OCI-LY7 (cell line): ENCODE measurements at regions not wholly inside any gene's neighbourhood (a gene's known extent, or its start where the extent isn't known, plus 50 kb on each side); places are given as distances from the start of the nearest gene placed in this dataset.

Source experiments
- BruUV-seq: library from RNA; stranded (reverse); fragments of 400-500 nt; replicated peaks from 2 replicates; lab custom pipeline; 2021; lab: Mats Ljungman, UMichigan
- CTCF ChIA-PET: fragments of 300-600 bp; sonication (Branson Sonifier 250); formaldehyde crosslinking; loops from one replicate; lab custom pipeline; 2022; ENCODE audit warnings: antibody characterized with exemption; ENCODE audit not compliant: unreplicated experiment; lab: Charles Lee
- POLR2A ChIA-PET: fragments of 300-600 bp; sonication (Branson Sonifier 250); formaldehyde crosslinking; loops from one replicate; lab custom pipeline; 2022; ENCODE audit warnings: antibody characterized with exemption; lab: Charles Lee
- DNase-seq: peaks from one replicate; pipeline ENCODE4 v3.0.0-alpha.2; 2015; ENCODE audit warnings: low spot score
- H2AFZ ChIP-seq: fragments of 200-600 bp; sonication (generic), shearing (Covaris generic); 2 replicates; pipeline ENCODE4 v1.6.1; 2014; ENCODE audit warnings: mild to moderate bottlenecking, antibody characterized with exemption, low read length, moderate library complexity
- H3K27ac ChIP-seq: fragments of 200-600 bp; sonication (generic); 2 replicates; pipeline ENCODE4 v1.5.1; 2014; ENCODE audit warnings: mixed run types, low read depth, mild to moderate bottlenecking, moderate library complexity, low read length, inconsistent platforms; ENCODE audit not compliant: poor library complexity, severe bottlenecking
- H3K36me3 ChIP-seq: fragments of 200-600 bp; sonication (generic); 2 replicates; pipeline ENCODE4 v1.6.1; 2014; ENCODE audit warnings: mild to moderate bottlenecking, antibody characterized with exemption, low read length, moderate library complexity, mixed read lengths; ENCODE audit not compliant: insufficient read depth
- H3K4me1 ChIP-seq: fragments of 200-600 bp; sonication (generic); 2 replicates; pipeline ENCODE4 v1.5.1; 2014; ENCODE audit warnings: mild to moderate bottlenecking, low read length; ENCODE audit not compliant: insufficient read depth, poor library complexity, severe bottlenecking
- H3K4me2 ChIP-seq: fragments of 200-600 bp; sonication (generic); 2 replicates; pipeline ENCODE4 v1.6.1; 2014; ENCODE audit warnings: mild to moderate bottlenecking, low read length
- H3K4me3 ChIP-seq: fragments of 200-600 bp; sonication (generic); 2 replicates; pipeline ENCODE4 v1.5.1; 2014; ENCODE audit warnings: mild to moderate bottlenecking, low read depth, low read length; ENCODE audit not compliant: poor library complexity, severe bottlenecking
- H3K79me2 ChIP-seq: fragments of 200-600 bp; sonication (generic); 2 replicates; pipeline ENCODE4 v1.6.1; 2016; ENCODE audit warnings: low read depth, mild to moderate bottlenecking, low read length, moderate library complexity, mixed read lengths; ENCODE audit not compliant: insufficient read depth
- H3K9me2 ChIP-seq: fragments of 200-600 bp; sonication (generic); 2 replicates; pipeline ENCODE4 v1.6.1; 2016; ENCODE audit warnings: mild to moderate bottlenecking, low read length, mixed read lengths; ENCODE audit not compliant: insufficient read depth
- H3K9me3 ChIP-seq: fragments of 200-600 bp; sonication (generic); 2 replicates; pipeline ENCODE4 v1.6.1; 2014; ENCODE audit warnings: mild to moderate bottlenecking, mixed run types, low read length, mixed read lengths
- H4K20me1 ChIP-seq: fragments of 200-600 bp; sonication (generic); 2 replicates; pipeline ENCODE4 v1.6.1; 2014; ENCODE audit warnings: mild to moderate bottlenecking, antibody characterized with exemption, low read length, moderate library complexity, mixed read lengths; ENCODE audit not compliant: insufficient read depth
- EZH2phosphoT487 ChIP-seq: fragments of 200-600 bp; sonication (generic); IDR thresholded peaks from 2 replicates; pipeline ENCODE4 v1.6.1; 2018; ENCODE audit warnings: low read depth, borderline replicate concordance, mild to moderate bottlenecking, mixed run types, antibody characterized with exemption, low read length, moderate library complexity, mixed read lengths
- intact Hi-C: fragments of 100-400 bp; cut with micrococcal nuclease; formaldehyde crosslinking; loops from one replicate; pipeline ENCODE4 v1.10.0; 2022; ENCODE audit not compliant: unreplicated experiment
- TF ChIP-seq, protein P1 (sequence below): fragments of 200-600 bp; sonication (generic); conservative IDR thresholded peaks from 2 replicates; pipeline ENCODE4 v1.5.1; 2014; ENCODE audit warnings: mild to moderate bottlenecking, antibody characterized with exemption, low read length, moderate library complexity, mixed read lengths

GRCh38 chr3:103210583-103210982 lies 775.8 kb downstream of the ZPLD1 start:
- no TSS peak for BruUV-seq
- no peaks in the 10 kb centered on the region for H3K4me1 ChIP-seq
- no peak for DNase-seq
- H3K9me2 ChIP-seq: no peaks in the 10 kb centered on the region
- no peaks in the 10 kb centered on the region for H3K79me2 ChIP-seq
- H3K27ac ChIP-seq: no peak overlapping the region
- ChIA-PET CTCF (no interaction called here), POLR2A (no interaction called here)
- TF ChIP-seq, protein P1, sequence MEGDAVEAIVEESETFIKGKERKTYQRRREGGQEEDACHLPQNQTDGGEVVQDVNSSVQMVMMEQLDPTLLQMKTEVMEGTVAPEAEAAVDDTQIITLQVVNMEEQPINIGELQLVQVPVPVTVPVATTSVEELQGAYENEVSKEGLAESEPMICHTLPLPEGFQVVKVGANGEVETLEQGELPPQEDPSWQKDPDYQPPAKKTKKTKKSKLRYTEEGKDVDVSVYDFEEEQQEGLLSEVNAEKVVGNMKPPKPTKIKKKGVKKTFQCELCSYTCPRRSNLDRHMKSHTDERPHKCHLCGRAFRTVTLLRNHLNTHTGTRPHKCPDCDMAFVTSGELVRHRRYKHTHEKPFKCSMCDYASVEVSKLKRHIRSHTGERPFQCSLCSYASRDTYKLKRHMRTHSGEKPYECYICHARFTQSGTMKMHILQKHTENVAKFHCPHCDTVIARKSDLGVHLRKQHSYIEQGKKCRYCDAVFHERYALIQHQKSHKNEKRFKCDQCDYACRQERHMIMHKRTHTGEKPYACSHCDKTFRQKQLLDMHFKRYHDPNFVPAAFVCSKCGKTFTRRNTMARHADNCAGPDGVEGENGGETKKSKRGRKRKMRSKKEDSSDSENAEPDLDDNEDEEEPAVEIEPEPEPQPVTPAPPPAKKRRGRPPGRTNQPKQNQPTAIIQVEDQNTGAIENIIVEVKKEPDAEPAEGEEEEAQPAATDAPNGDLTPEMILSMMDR: no peak
- TF ChIP-seq EZH2phosphoT487: no peak
- no peaks in the 10 kb centered on the region for H3K9me3 ChIP-seq
- intact Hi-C loops: no loop called here
- H3K4me2 ChIP-seq: no peak overlapping the region
- no peaks in the 10 kb centered on the region for H4K20me1 ChIP-seq
- no peak overlapping the region for H3K4me3 ChIP-seq
- no peak overlapping the region for H2AFZ ChIP-seq
- H3K36me3 ChIP-seq: no peaks in the 10 kb centered on the region

GRCh38 chr3:103218146-103218545 lies 783.3 kb downstream of the ZPLD1 start:
- Histone ChIP-seq H3K27ac (no peak overlapping the region), H3K9me2 (no peaks in the 10 kb centered on the region), H3K4me2 (no peak overlapping the region), H3K79me2 (no peaks in the 10 kb centered on the region), H4K20me1 (no peaks in the 10 kb centered on the region), H2AFZ (no peak overlapping the region), H3K4me3 (no peak overlapping the region), H3K36me3 (no peaks in the 10 kb centered on the region), H3K4me1 (no peaks in the 10 kb centered on the region), H3K9me3 (no peaks in the 10 kb centered on the region)
- no peak for TF ChIP-seq EZH2phosphoT487
- TF ChIP-seq, protein P1: no peak
- DNase-seq: no peak
- no TSS peak for BruUV-seq
- intact Hi-C loops: no loop called here
- POLR2A ChIA-PET: no interaction called here
- CTCF ChIA-PET: no interaction called here

GRCh38 chr3:103218793-103219192 lies 784.0 kb downstream of the ZPLD1 start:
- no TSS peak for BruUV-seq
- H3K36me3 ChIP-seq: no peaks in the 10 kb centered on the region
- no peak for TF ChIP-seq EZH2phosphoT487
- TF ChIP-seq, protein P1: no peak
- no peak overlapping the region for H3K4me2 ChIP-seq
- no peaks in the 10 kb centered on the region for H3K79me2 ChIP-seq
- DNase-seq: no peak
- no peak overlapping the region for H2AFZ ChIP-seq
- no peak overlapping the region for H3K4me3 ChIP-seq
- H3K9me3 ChIP-seq: no peaks in the 10 kb centered on the region
- H3K9me2 ChIP-seq: no peaks in the 10 kb centered on the region
- H3K27ac ChIP-seq: no peak overlapping the region
- ChIA-PET CTCF (no interaction called here), POLR2A (no interaction called here)
- intact Hi-C loops: no loop called here
- no peaks in the 10 kb centered on the region for H3K4me1 ChIP-seq
- H4K20me1 ChIP-seq: no peaks in the 10 kb centered on the region
